ENCODE measurements at regions not wholly inside any gene's neighbourhood (a gene's known extent, or its start where the extent isn't known, plus 50 kb on each side); places are given as distances from the start of the nearest gene placed in this dataset.

DNA sequence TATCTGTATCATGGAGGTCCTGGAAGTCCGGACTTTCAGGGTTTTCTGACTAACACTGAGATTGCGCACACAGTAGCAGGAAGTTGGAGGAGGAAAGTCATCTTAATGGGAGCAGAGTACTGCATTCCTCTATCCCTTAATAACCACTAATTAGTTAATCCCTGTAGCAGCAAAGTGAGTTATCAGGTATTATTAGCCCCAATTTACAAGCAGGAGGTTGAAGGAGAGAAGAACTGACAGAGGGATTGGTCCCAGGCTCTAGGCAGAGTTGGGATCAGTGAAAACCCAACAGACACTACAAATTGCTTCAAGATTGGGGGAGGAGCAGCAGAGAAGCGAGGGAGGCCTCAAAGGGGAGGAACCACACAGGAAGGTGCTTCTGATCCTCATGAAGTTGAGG is 74.5 kb upstream of the XPA start:
- TF ChIP-seq, protein P1, sequence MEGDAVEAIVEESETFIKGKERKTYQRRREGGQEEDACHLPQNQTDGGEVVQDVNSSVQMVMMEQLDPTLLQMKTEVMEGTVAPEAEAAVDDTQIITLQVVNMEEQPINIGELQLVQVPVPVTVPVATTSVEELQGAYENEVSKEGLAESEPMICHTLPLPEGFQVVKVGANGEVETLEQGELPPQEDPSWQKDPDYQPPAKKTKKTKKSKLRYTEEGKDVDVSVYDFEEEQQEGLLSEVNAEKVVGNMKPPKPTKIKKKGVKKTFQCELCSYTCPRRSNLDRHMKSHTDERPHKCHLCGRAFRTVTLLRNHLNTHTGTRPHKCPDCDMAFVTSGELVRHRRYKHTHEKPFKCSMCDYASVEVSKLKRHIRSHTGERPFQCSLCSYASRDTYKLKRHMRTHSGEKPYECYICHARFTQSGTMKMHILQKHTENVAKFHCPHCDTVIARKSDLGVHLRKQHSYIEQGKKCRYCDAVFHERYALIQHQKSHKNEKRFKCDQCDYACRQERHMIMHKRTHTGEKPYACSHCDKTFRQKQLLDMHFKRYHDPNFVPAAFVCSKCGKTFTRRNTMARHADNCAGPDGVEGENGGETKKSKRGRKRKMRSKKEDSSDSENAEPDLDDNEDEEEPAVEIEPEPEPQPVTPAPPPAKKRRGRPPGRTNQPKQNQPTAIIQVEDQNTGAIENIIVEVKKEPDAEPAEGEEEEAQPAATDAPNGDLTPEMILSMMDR (IDR thresholded peaks at IDR 0.05) = no peak
- TF ChIP-seq POLR2A (IDR thresholded peaks at IDR 0.05) = no peak

Measured in lower leg skin (tissue), 3 donors.